Type B pancreatic cell (in vitro differentiated cells): ENCODE measurements at regions not wholly inside any gene's neighbourhood (a gene's known extent, or its start where the extent isn't known, plus 50 kb on each side); places are given as distances from the start of the nearest gene placed in this dataset.

ENCODE experiments used
- DNase-seq: peaks from one replicate; pipeline ENCODE4 v3.0.0; 2021; ENCODE audit warnings: mixed read lengths; ENCODE audit not compliant: unreplicated experiment; ENCODE audit errors: extremely low spot score
- H3K27ac Mint-ChIP-seq: 2 replicates; pipeline ENCODE4 v1.8.0; 2021; ENCODE audit warnings: mild to moderate bottlenecking, mixed read lengths
- H3K27me3 Mint-ChIP-seq: 2 replicates; pipeline ENCODE4 v1.8.0; 2021; ENCODE audit warnings: mixed read lengths
- H3K36me3 Mint-ChIP-seq: 2 replicates; pipeline ENCODE4 v1.8.0; 2021; ENCODE audit warnings: mixed read lengths
- H3K4me1 Mint-ChIP-seq: one replicate; pipeline ENCODE4 v1.8.0; 2021; ENCODE audit warnings: mixed read lengths; ENCODE audit not compliant: unreplicated experiment
- H3K4me3 Mint-ChIP-seq: 2 replicates; pipeline ENCODE4 v1.8.0; 2021; ENCODE audit warnings: mild to moderate bottlenecking, mixed read lengths
- H3K9me3 Mint-ChIP-seq: 2 replicates; pipeline ENCODE4 v1.8.0; 2021; ENCODE audit warnings: mixed read lengths
- TF ChIP-seq, protein P1 (sequence below): fragments of 200-600 bp; sonication (generic); conservative IDR thresholded peaks from 2 replicates; pipeline ENCODE4 v1.5.0; 2021; ENCODE audit warnings: antibody characterized with exemption, mild to moderate bottlenecking

DNA sequence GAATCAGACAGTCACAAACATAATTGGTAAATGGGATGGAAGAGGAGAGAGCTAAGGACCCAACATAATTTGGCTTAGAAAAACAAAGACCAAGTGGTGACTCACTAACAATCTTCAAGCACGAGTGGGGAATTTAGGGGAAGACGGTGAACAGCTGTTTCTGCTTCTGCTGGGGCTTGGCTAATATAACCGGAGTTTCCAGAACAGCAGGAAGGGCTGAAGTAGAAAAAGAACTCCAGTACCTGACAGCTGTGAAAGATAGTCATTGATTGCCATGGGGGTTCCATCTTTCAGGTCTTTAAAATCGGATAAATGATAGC, 290.9 kb upstream of the LDB2 start:
- TF ChIP-seq, protein P1, sequence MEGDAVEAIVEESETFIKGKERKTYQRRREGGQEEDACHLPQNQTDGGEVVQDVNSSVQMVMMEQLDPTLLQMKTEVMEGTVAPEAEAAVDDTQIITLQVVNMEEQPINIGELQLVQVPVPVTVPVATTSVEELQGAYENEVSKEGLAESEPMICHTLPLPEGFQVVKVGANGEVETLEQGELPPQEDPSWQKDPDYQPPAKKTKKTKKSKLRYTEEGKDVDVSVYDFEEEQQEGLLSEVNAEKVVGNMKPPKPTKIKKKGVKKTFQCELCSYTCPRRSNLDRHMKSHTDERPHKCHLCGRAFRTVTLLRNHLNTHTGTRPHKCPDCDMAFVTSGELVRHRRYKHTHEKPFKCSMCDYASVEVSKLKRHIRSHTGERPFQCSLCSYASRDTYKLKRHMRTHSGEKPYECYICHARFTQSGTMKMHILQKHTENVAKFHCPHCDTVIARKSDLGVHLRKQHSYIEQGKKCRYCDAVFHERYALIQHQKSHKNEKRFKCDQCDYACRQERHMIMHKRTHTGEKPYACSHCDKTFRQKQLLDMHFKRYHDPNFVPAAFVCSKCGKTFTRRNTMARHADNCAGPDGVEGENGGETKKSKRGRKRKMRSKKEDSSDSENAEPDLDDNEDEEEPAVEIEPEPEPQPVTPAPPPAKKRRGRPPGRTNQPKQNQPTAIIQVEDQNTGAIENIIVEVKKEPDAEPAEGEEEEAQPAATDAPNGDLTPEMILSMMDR = no peak
- no peak for DNase-seq
- Mint-ChIP-seq H3K4me3 (no peak overlapping the region), H3K4me1 (peaks cover 30% of the 10 kb centered on the region), H3K27me3 (no peaks in the 10 kb centered on the region), H3K36me3 (no peaks in the 10 kb centered on the region), H3K9me3 (peaks cover 11% of the 10 kb centered on the region), H3K27ac (no peak overlapping the region)

DNA sequence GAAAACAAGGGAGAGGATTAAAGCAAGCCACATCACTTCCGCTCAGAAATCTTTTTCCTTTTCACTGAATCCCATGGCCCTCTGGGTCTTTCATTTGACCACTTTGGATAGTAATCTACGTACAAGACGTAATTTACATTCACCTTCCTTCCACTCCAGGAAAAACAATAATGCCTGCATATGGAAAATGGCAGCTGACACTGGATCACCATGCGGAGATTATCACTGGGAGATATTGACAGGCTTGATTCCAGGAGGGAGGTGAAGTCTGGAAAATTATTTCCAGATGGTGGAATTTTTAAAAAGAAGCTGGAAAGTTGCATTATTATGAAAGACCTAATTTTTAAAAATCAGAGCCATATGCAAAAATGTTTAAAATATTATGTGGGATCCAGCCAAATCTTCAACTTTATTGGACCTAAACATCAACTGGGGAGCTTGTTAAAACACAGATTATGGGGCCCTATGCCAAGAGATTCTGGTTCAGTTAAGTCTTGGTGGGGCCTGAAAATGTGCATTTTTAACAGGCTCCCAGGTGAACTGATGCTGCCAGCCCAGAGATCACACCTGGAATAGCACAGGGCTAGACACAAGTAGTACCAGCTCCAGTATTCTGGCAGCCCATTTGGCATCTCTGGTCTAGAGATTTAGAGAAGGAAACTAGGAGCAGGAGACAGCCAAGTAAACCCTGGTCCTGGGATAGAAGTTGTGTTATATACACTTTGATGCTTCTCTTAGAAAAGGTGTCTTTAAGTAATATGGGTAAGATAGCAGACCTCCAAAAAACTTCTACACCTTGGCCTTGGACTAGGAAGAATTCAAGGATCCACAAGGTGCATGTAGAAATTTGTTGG, 290.3 kb upstream of the LDB2 start:
- peaks cover 30% of the 10 kb centered on the region for H3K4me1 Mint-ChIP-seq
- H3K27me3 Mint-ChIP-seq = no peaks in the 10 kb centered on the region
- H3K9me3 Mint-ChIP-seq = peaks cover 11% of the 10 kb centered on the region
- TF ChIP-seq, protein P1 = no peak
- H3K36me3 Mint-ChIP-seq = no peaks in the 10 kb centered on the region
- DNase-seq = no peak
- peak overlapping the region; percentile 17 for H3K27ac Mint-ChIP-seq
- peak overlapping the region; percentile 53 for H3K4me3 Mint-ChIP-seq

DNA sequence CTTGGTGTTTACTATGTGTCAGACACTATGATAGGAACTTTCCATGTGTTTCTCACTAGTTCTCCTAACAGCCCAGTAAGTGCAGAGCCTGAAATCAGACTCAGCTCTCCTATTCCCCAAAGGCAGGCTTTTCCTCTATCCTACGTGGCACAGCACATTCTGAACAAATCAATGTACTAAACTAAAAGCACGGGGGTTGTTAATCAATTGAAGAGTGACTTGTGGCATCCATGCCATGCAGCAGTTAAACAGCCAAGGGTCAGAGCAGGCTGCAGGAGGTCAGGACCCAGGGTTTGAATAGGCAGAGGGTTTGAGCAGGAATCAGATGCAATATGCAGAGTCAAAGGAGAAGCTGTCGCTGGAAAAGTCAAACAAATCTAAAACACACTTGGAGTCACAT, 289.7 kb upstream of the LDB2 start:
- Mint-ChIP-seq H3K27ac (peak overlapping the region; percentile 17), H3K27me3 (no peaks in the 10 kb centered on the region), H3K4me3 (peak overlapping the region; percentile 53)

DNA sequence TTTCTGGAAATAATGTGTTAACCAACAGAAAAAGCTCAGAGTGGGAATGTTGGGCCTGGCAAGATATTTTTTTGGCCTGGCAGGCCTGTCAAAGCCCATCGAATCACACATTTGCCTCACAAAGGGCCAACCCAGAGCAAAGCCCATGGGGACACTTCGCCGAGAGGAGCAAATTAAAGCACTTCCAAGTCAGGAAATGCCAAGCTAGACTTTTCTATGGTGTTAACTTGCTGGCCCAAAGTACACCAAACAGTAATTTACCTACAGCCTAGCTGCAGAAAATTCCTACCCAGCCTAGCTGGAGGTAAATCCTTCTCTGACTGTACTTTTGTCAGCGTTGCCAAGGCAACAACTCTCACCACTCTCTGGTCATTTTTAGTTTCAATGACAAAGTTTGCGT, 288.6 kb upstream of the LDB2 start:
- Mint-ChIP-seq H3K4me1 (peaks cover 36% of the 10 kb centered on the region), H3K27ac (no peak overlapping the region), H3K36me3 (no peaks in the 10 kb centered on the region), H3K27me3 (no peaks in the 10 kb centered on the region), H3K9me3 (peaks cover 11% of the 10 kb centered on the region), H3K4me3 (no peak overlapping the region)
- TF ChIP-seq, protein P1 = no peak
- no peak for DNase-seq

More for the DNA sequence above, 289.7 kb upstream of the LDB2 start:
- no peak for DNase-seq
- Mint-ChIP-seq H3K4me1 (peaks cover 30% of the 10 kb centered on the region), H3K36me3 (no peaks in the 10 kb centered on the region), H3K9me3 (peaks cover 11% of the 10 kb centered on the region)
- TF ChIP-seq, protein P1 = no peak

DNA sequence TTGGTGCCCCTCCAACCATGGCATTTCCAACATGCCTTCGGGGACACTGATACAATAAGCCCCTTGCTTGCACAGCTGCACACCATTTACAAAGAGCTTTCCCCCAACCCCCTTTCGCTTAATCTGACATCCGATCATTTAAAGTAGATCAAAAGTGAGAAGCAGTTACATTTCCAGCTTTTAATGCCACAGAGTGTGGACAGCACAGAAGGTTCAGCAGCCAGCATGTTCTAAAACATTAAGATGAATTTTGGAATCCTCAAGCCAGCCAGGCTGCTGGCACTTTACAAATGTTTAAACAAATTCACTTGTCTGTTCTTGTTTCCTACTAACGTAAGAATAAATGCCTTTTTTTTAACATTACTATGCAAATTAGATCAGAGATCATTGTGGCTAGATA, 284.4 kb upstream of the LDB2 start:
- H3K36me3 Mint-ChIP-seq = no peaks in the 10 kb centered on the region
- no peak overlapping the region for H3K4me3 Mint-ChIP-seq
- DNase-seq = no peak
- no peaks in the 10 kb centered on the region for H3K9me3 Mint-ChIP-seq
- TF ChIP-seq, protein P1 = no peak
- no peak overlapping the region for H3K27ac Mint-ChIP-seq
- H3K27me3 Mint-ChIP-seq = no peaks in the 10 kb centered on the region
- peaks cover 17% of the 10 kb centered on the region for H3K4me1 Mint-ChIP-seq
